NCI-H446 treated with DMSO at 0.1 percent for 48 hours (cell line): ENCODE measurements at regions not wholly inside any gene's neighbourhood (a gene's known extent, or its start where the extent isn't known, plus 50 kb on each side); places are given as distances from the start of the nearest gene placed in this dataset.

Source experiments
- DNase-seq: peaks from one replicate; lab custom pipeline; 2025; lab: John Stamatoyannopoulos, UW

DNA sequence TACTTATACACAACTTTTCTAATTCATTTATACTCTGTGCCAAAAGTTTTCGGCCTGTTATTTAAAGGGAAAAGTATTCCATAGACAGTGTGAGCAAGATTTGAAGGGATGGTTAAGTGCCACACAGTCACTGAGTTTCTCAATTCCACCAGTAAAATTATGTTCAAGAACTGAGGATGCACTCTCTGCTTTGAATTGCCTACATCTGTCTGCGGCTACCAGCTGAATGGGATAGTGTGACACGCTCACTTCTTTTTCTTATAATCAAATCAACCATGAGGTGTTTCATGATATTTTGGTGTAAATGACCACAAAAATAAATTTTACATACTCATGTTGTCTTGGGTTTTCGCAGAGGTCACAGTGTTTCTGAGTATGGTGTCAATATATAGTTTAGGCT lies 218.4 kb upstream of the TMEM161B start:
- DNase-seq, result no peak

DNA sequence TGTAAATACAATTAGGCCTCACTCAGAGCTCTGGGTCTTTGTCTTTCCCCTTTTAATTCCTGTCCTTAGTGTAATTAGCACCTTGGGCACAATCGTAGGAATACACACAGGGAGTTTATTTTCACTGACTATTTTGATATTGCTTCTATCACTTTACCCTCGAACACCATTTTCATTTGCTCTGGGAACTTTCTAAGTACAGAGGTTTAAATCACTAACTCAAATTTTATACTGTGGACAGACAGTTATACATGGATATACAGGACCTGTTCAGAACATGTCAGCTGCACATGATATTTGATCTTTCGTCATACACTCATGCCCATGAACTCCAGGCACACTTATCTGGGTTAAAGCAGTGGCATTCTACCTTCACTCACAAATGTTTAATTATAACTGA lies 217.8 kb upstream of the TMEM161B start:
- no peak for DNase-seq

DNA sequence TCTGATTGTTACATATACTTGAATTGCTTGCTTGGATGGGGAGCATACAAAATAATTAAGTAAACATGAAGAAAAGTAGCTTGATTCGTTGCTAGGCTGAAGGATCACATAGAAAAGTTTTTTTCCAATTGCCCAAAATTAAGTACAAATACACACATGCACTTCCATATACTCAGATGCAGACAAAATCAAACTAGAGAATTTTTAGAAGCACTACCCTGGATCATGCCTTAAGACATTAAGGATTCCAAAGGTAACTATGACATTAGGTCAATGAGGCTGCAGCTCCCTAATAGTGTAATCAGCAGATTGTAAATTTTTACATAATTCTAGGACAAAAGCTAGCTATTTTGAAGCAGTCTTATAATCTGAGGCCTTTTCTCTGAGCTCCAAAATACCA lies 216.9 kb upstream of the TMEM161B start:
- no peak for DNase-seq

DNA sequence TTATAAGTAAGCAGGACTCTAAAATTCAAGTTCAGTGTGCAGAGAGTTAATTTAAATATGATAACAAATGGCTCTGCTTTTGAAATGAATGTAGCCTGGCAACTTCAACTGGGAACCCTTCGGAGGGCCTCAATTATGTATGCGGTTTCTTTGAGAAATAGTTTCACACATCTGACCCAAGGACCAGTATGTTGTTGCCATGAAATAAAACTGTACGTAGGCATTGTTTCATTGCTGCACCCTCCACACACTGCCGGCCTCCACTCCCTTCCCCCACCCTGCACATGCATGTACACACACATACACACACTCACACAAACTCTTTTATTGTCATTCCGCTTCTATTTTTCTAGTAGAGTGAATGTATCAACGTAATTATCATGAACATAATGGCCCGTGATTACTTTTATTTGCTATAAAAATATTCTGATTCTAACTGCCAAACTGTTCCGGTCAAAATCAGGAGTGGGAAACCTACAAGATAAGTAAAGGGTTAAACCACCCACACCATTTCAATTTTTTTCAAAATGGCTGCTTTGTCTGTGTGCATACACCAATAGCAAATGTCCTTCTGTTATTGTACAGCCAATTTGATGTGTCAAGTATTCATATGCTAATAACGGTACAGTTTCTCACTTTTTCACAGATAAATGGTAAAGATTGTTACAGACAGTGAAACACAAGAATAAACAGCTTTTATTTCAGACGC lies 215.5 kb upstream of the TMEM161B start:
- DNase-seq, result no peak

DNA sequence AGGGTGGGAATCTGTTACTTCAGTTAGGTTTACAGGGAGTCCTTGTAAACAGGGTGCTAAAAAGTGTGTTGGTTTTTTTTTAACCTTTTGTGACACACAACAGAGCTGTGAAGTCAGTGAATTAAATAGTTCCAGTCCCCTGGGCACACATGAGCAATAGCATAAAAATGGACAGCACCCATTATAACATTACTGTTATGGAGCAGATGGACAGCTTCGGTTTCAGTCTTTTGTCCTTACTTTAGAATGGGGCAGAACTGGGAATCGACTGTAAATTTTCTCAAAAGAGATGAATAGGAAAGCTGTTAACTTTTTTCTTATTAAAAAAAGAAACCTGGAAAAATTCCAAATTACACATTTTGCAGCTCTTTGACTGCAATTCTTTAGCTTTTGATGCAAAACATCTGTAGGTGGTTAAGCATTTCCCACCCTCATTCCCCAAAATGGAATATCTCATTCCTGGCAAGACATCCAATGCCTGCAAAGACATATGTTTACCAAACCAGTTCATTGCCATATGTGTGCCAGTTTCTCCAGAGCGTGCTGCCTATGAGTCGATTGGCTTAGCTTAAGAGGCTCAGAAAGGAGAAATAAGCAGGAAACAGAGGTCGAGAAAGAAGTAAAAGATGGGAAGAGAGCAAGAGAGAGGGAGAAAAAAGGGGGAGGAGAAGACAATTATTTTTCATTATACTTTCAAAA lies 212.3 kb upstream of the TMEM161B start:
- peak; percentile 98 for DNase-seq

DNA sequence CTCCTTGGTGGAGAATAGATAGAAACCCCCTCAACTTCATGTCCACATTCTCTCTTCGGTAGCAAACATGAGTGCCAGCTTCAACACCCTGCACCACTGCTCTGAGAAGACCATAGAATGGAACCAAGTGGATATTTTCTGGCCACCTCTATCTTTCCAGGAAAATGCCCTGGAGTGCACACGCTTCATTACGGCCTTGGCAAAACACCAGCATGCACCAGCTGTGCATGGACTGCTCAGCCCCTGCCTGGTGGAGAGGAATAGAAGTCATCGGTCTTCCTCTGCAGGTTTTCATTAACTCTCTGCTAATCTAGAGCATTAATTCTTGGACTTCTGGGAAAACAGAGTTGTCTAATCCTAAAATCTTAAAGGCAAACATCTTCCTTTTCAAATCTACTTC lies 211.6 kb upstream of the TMEM161B start:
- DNase-seq, result peak; percentile 89

DNA sequence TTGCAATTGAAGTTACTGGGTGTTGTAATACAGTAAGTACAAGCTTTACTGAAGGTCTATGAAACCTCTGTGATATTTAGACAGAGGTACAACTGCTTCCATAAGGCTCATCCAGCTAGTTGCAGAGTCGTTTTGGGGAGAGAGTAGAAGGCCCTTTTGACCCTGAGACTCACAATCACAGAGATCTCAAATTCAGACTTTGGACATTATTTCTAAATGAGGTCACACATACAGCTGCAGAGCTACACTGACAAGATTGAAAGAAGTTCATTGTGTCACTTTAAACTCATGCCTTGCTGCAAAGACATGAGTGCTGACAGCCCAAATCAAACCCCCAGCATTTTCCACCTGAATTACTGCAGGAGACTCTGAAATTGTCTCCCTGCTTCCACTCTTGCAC lies 205.9 kb upstream of the TMEM161B start:
- DNase-seq, result no peak

DNA sequence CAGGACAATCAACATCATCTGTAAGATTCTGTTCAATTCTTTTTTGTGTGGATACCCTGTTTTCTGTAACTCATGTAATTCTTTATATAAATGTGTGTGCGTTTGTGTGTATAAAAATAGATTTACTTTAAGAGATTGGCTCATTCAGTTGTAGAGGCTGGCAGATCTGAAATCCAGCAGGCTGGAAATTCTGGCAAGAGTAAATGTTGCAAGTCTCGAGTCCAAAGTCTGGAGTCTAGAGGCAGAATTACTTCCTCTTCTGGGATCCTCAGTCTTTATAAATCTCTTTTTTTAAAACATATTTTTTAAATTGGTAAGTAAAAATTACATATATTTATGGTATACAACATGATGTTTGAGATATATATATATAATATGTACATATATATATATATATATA lies 202.1 kb upstream of the TMEM161B start:
- DNase-seq, result no peak

DNA sequence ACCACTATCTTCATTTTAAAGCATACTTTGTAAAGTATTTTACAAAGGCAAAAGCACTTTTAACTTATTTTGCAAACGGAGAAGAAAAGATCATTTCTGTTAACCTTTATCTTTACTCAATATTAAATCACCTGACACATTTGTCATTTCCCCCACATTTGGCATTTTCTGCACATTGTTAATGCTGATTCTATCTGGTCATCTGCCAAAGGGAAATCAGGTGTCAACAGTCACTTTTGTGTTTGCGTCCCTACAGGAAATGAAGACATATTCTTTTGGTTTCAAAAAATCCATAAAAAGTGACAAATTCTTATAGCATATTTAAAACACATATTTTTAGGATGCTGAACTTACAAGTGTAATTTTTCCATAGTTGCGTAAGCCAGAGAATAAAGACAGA lies 191.3 kb upstream of the TMEM161B start:
- no peak for DNase-seq

DNA sequence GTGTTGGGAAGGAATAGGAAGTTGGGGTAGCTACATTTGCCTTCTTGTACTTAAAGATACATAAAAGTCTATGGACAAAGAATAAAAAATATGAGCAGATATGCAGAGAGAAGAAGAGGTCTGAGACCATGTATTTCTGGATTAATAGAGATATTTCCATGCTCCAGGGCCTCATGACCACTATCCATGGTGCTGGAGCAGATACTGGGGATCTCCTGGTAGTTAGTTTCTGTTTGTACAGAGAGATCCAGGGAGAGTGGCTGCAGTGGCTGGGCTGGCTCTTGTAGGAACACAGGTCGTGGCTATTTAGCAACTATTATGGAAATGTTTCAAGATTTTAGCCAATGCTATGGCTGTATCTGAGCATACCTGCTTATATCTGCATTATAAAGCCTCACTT lies 184.2 kb upstream of the TMEM161B start:
- no peak for DNase-seq

DNA sequence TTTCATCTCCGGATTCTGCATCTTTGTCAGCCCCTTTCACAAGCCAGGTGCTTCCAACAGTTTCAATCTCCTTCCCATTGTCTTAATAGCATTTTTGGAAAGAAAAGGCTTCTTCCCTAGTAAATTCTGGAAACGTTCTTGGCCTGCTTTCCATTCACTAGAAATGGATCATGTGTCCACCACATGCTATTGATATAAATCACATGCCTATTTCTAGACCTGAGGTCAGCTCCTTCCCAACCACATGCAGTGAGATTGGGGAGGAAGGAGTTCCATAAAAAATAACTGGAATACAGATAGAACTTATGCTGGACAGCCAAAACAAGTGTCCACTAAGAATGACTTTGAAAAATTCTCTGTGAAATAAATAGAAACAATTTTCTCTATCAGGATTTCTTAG lies 181.6 kb upstream of the TMEM161B start:
- no peak for DNase-seq

DNA sequence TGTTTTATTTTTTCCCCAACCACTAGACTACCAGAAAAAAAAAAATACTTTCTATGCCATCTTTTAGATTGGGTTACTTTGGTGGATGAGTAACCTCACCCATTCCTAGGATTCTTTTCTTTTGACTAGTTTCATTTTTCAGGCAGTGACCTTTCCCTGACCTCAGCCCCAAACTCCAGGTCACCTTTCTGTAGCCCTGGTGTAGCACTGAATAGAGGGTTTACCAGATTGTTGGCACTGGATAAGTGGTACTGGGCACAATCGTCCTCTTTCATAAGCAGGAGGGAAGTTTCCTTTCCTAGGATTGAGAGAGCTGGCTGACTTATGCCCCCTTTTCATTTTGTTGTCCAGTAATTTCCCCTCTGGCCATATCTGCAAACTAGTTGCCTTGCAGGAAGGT lies 169.4 kb upstream of the TMEM161B start:
- DNase-seq, result no peak

DNA sequence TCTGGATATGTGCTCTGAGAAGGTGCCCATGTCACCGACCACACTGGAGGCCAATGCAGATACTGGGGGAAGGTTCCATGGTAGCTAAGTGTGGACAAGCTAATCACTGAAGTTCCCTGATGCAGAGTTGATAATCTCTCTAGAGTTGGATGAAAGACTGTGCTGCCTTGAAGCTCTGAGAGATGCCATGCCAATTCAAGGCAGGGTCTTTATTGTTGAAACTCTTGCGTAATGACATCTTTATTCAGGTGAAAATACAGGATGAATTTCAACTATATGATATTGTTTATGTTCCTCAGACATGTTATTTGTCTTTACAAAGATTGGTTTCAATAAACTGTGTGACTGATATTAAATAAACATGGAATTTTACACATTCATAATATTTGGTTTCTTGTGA lies 167.6 kb upstream of the TMEM161B start:
- no peak for DNase-seq

DNA sequence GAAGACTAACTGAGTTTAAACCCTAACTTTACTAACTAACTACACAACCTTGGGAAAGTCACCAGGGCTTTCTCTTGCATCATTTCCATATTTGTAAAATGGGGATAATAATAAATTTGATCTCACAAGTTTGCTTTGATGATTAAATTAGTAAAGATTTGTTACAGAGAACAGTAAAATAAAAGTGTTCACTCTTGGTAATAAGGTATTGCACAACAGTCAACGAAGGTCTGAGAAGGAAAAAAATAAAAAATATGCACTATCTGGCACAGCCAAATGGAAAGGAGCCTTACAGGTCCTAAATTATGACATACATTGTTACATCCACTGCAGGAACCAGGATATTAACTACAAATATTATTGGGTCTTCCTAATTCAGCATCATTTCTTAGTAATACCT lies 160.0 kb upstream of the TMEM161B start:
- DNase-seq, result no peak

DNA sequence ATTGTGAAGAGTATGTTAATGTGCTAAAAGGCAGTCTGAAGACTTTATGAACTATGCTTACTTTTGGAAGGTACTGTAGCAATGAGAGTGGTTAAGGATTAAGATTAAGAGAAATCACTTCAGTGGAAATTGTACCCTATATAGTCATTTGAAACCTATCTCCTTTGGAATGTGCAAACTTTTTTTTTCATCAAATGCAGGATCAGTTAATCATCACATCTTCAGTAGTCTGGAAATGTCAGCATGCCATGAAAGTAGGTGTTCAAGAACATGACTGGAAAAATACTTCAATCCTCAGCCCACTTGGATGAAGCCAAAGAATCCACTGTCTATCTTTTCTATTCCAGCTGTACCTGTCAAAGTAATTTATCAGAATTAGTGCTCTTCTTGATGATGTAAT lies 157.8 kb upstream of the TMEM161B start:
- no peak for DNase-seq

DNA sequence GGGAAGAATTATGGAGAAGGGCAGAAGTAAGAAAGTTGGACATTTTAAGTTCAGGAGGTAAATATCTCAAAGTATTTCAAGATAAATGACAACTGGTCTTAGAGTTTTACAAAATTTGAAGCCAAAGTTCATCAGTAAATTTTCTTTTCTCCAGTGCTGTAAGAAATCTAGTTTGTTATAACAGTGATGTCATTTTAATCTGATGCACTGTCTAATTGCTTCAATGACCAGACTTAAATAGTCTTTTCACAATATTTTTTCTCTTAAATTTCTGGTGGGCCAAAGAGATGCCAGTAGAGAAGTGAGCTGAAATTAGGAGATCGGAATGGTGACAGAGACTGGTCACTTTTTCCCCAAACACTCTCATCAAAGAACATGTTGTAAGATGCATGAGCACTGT lies 156.5 kb upstream of the TMEM161B start:
- DNase-seq, result no peak

DNA sequence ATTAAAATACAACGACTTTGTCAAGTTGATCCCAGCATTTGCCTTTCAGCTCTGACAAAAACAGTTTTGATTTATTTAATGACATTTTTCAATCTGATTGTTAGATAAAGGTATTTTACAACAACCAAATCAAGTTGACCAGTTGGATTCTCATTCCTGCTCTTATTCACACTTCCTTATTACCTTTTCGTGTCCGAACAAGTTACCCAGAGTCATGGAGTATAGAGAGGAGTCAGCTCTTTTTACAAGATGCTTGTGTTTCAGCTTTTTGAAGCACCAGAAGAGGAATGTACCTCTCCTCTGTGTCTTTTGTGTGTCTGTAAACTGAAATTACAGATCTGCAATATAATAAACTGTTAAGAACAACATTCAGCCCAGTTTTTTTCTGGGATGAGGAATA lies 151.3 kb upstream of the TMEM161B start:
- no peak for DNase-seq

DNA sequence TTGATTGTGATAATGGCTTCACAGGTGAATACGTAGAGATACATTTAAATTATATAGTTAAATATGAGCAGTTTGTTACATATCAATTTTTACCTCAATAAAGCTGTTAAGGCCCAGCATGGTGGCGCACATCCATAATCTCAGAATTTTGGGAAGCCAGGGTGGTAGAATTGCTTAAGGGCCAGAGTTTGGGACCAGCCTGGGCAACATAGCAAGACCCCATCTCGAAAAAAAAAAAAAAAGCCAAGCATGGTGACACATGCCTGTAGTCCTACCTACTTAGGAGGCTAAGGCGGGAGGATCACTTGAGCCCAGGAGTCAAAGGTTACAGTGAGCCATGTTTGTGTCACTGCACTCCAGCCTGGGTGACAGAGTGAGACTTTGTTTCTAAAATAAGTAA lies 138.7 kb upstream of the TMEM161B start:
- DNase-seq, result no peak

DNA sequence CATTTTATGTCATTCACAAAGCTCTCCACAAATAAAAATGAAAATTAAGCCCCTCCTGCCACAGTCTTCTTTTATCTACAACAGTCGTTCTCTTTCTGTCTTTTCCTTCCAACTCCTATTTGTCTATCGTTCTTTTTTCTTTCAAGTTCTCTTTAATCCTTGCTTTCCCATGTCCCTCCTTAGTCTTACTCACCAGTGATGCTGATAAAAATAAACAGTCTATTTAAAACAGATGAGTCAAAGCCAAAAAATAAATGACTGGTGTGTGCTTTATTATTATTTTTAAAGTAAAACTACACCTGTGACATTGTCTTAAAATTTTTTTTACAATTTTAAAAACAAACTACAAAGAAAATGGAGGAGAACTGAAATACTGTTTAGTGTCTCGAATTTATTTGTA lies 137.1 kb upstream of the TMEM161B start:
- DNase-seq, result no peak

DNA sequence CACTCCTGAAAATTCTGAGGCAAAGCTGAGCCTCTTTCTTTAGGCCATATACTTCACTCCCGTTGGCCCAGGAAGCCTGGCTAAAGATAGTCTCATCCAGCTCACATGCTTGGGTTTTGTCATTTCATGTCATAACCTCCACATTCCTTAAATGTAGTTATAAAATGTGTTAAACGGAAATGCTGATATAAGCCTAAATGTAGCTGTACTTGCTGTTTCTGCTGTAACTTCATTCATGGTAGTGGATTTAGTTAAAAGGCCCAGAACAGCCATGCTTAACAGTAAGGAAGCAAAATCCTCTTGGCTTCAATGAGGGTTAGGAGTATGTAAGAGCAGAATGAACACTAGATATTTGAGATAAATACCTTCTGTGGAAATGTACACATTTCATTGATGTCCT lies 135.8 kb upstream of the TMEM161B start:
- DNase-seq, result no peak

DNA sequence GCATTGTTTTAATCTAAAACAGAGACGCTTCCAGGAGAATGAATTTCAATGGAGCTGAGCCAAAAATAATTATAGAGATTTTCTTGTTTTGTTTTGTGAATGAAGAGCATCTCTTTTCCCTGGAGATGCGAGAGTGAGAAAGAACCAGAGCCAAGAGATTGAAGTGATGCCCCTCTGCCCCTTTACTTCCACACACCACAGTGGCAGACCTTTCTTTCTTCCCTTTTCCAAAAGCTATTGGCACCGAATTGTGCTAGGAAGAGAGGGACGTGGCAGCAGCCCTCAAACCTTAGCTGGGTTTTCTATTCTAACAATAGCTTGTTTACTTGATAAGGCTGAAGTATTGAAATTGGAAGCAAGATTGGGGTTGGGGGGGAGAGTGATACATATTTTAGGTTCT lies 133.0 kb upstream of the TMEM161B start:
- DNase-seq, result no peak

DNA sequence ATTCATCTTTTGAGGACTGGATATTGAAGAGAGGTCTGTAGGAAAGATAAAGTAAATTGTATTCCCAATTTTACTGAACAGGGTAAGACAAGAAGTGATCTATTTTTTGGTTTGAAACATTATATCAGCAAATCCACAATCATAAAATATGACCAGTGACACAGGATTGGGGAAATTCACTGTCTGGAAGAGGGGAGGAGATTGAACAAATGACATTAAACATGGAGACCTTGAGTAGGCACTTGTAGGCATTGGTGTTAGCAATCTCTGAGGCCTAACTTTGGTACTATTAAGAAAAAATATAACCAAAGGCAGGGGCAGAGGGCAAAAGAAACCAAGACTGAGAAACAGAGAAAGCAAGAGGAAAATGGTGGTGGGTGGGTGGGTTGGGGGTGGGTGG lies 132.6 kb upstream of the TMEM161B start:
- no peak for DNase-seq

DNA sequence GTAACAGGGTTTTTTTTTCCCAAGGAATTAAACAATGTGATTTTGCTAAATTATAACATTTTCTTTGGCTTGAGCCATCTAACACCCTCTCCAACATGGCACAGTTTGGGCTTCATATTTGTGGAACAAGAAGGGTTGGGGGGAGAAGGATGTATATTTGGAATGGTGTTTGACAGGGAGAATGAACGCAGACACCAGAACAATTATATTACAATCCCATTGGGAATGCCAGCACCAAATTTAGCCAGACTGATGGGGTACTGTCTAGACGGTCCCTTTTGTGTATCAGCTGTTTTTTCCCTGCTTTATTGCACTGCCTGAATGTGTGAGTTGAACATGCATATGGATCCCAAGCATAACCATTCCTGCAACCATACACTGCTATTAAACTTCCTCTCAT lies 130.9 kb upstream of the TMEM161B start:
- DNase-seq, result no peak

DNA sequence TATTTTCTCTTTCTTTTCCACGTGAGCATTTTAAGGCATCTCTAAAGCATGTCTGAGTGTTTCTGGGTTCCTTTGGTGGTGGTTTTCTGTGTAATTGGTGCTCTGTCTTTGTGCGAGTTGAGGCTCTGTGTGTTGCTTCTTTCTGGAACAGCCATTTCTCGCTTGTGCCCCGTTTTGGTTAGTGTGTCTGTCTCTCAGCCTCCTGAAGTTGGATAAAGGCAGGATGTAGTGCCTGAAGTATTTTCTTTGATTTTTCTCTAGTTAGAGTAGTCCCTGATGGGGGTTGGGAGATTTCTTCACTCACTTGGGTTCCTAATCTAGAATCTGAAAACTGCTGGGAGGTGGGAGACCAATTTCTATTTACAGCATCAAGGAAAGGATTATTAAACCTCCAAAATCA lies 129.7 kb upstream of the TMEM161B start:
- DNase-seq, result no peak
